HCT116 (cell line): ENCODE measurements at regions not wholly inside any gene's neighbourhood (a gene's known extent, or its start where the extent isn't known, plus 50 kb on each side); places are given as distances from the start of the nearest gene placed in this dataset.

Experiments used
- ATAC-seq: fragments of 200-7000 bp; cut with Tn5 transposase; 2 replicates; pipeline ENCODE4 v1.9.1; 2020; ENCODE audit warnings: mild to moderate bottlenecking, moderate library complexity
- BruUV-seq: library from RNA; stranded (reverse); fragments of 400-500 nt; replicated peaks from 2 replicates; lab custom pipeline; 2021; lab: Mats Ljungman, UMichigan
- CTCF ChIA-PET: fragments of 300-600 bp; sonication (Branson Sonifier 250); formaldehyde crosslinking; loops from one replicate; lab custom pipeline; 2021; ENCODE audit warnings: antibody characterized with exemption; lab: Charles Lee
- POLR2A ChIA-PET: fragments of 300-600, 350-600 bp; sonication (Branson Sonifier 250); formaldehyde crosslinking; loops from one replicate; lab custom pipeline; 2021; ENCODE audit warnings: antibody characterized with exemption; lab: Charles Lee
- RAD21 ChIA-PET, 2 experiments: fragments of 300-600 bp; sonication (Branson Sonifier 250); formaldehyde crosslinking; loops; one replicate each; lab custom pipeline; 2023; ENCODE audit warnings: low total read pairs in 2 of 2; ENCODE audit not compliant: uncharacterized antibody in 2 of 2, unreplicated experiment in 2 of 2, low non-redundant PET in 1 of 2; lab: Charles Lee
- DNase-seq: peaks from one replicate; pipeline ENCODE4 v3.0.0-alpha.2; 2010; ENCODE audit warnings: low read depth, low spot score
- H2AFZ ChIP-seq: fragments of 200-600 bp; shearing (Covaris generic), sonication (generic); 2 replicates; pipeline ENCODE4 v1.6.1; 2017; ENCODE audit warnings: low read depth, mixed run types, mixed read lengths, antibody characterized with exemption, low read length; ENCODE audit not compliant: poor library complexity, severe bottlenecking
- H3K27ac ChIP-seq: 2 replicates; pipeline ENCODE4 v1.5.1; 2012; ENCODE audit warnings: low read depth, low read length
- H3K27me3 ChIP-seq: fragments of 200-600 bp; sonication (generic); 2 replicates; pipeline ENCODE4 v1.6.1; 2016; ENCODE audit warnings: mixed run types, low read length, mixed read lengths; ENCODE audit not compliant: insufficient read depth
- H3K36me3 ChIP-seq, 2 experiments: fragments of 200-500 bp in 1 of 2; fragments of 200-600 bp in 1 of 2; sonication (Bioruptor generic) in 1 of 2; sonication (generic) in 1 of 2; 2 replicates each; pipeline versions ENCODE4 v1.5.1 to v1.6.1; 2014 to 2016; ENCODE audit warnings: low read length in 2 of 2, inconsistent platforms in 1 of 2, mixed read lengths in 1 of 2, mixed run types in 1 of 2; ENCODE audit not compliant: insufficient read depth in 2 of 2, control insufficient read depth in 1 of 2
- H3K4me1 ChIP-seq, 2 experiments: fragments of 200-600 bp in 1 of 2; sonication (generic) in 1 of 2; 2 replicates each; pipeline versions ENCODE4 v1.5.1 to v1.6.1; 2012 to 2017; ENCODE audit warnings: low read length in 2 of 2, inconsistent platforms in 1 of 2, mild to moderate bottlenecking in 1 of 2, mixed read lengths in 1 of 2, mixed run types in 1 of 2, moderate library complexity in 1 of 2; ENCODE audit not compliant: insufficient read depth in 2 of 2, control insufficient read depth in 1 of 2
- H3K4me2 ChIP-seq: fragments of 200-600 bp; sonication (generic); 2 replicates; pipeline ENCODE4 v1.6.1; 2017; ENCODE audit warnings: mixed run types, low read length, mixed read lengths
- H3K4me3 ChIP-seq, 2 experiments: fragments of 200-600 bp in 1 of 2; sonication (generic) in 1 of 2; replicated peaks in 1 of 2; 2 replicates each; pipeline ENCODE4 v1.5.1; 2011 to 2016; ENCODE audit warnings: low read length in 2 of 2, control low read depth in 1 of 2, low read depth in 1 of 2, mild to moderate bottlenecking in 1 of 2, mixed read lengths in 1 of 2, mixed run types in 1 of 2
- H3K79me2 ChIP-seq: fragments of 200-600 bp; sonication (generic); 2 replicates; pipeline ENCODE4 v1.6.1; 2017; ENCODE audit warnings: mild to moderate bottlenecking, mixed run types, low read length, moderate library complexity, mixed read lengths; ENCODE audit not compliant: insufficient read depth
- H3K9ac ChIP-seq: fragments of 200-600 bp; sonication (generic); 2 replicates; pipeline ENCODE4 v1.6.1; 2016; ENCODE audit warnings: low read length, mixed read lengths
- H3K9me2 ChIP-seq: fragments of 200-600 bp; sonication (generic), shearing (Covaris generic); 2 replicates; pipeline ENCODE4 v1.6.1; 2017; ENCODE audit warnings: mixed run types, mild to moderate bottlenecking, moderate library complexity; ENCODE audit not compliant: insufficient read depth
- H3K9me3 ChIP-seq, 2 experiments: fragments of 200-500 bp in 1 of 2; fragments of 200-600 bp in 1 of 2; sonication (Bioruptor generic) in 1 of 2; sonication (generic) in 1 of 2; 2 replicates each; pipeline ENCODE4 v1.6.1; 2014 to 2017; ENCODE audit warnings: low read length in 2 of 2, mixed read lengths in 2 of 2, inconsistent platforms in 1 of 2, low read depth in 1 of 2, mild to moderate bottlenecking in 1 of 2, mixed run types in 1 of 2, moderate library complexity in 1 of 2; ENCODE audit not compliant: control insufficient read depth in 1 of 2, insufficient read depth in 1 of 2
- H4K20me1 ChIP-seq: fragments of 200-600 bp; sonication (generic), shearing (Covaris generic); 2 replicates; pipeline ENCODE4 v1.6.1; 2017; ENCODE audit warnings: mixed run types, mild to moderate bottlenecking, moderate library complexity; ENCODE audit not compliant: insufficient read depth
- CEBPB ChIP-seq: IDR thresholded peaks from 2 replicates; pipeline ENCODE4 v1.6.1; 2012; ENCODE audit warnings: low read depth
- EGR1 ChIP-seq: IDR thresholded peaks from 2 replicates; pipeline ENCODE4 v1.6.1; 2012; ENCODE audit warnings: low read depth
- ELF1 ChIP-seq: IDR thresholded peaks from 2 replicates; pipeline ENCODE4 v1.6.1; 2012; ENCODE audit warnings: low read depth, borderline replicate concordance
- EZH2phosphoT487 ChIP-seq: fragments of 200-600 bp; IDR thresholded peaks from 2 replicates; pipeline ENCODE4 v1.6.1; 2018; ENCODE audit warnings: antibody characterized with exemption, borderline replicate concordance
- JUND ChIP-seq: IDR thresholded peaks from 2 replicates; pipeline ENCODE4 v1.6.1; 2012
- POLR2A ChIP-seq: IDR thresholded peaks from 2 replicates; pipeline ENCODE4 v1.7.0; 2011; ENCODE audit warnings: borderline replicate concordance; ENCODE audit not compliant: insufficient read depth, insufficient read length; ENCODE audit errors: extremely low read depth
- POLR2AphosphoS5 ChIP-seq: IDR thresholded peaks from 2 replicates; pipeline ENCODE4 v1.6.1; 2011; ENCODE audit warnings: mild to moderate bottlenecking, low read depth, low read length, moderate library complexity
- RAD21 ChIP-seq: IDR thresholded peaks from 2 replicates; pipeline ENCODE4 v1.6.1; 2012; ENCODE audit warnings: low read depth, mild to moderate bottlenecking
- TCF7L2 ChIP-seq: IDR thresholded peaks from 2 replicates; pipeline ENCODE4 v1.7.0; 2011; ENCODE audit warnings: borderline replicate concordance, inconsistent platforms; ENCODE audit not compliant: insufficient read depth, insufficient read length; ENCODE audit errors: extremely low read depth
- YY1 ChIP-seq: IDR thresholded peaks from 2 replicates; pipeline ENCODE4 v1.6.1; 2011; ENCODE audit warnings: low read length, low read depth, moderate library complexity, mild to moderate bottlenecking; ENCODE audit not compliant: insufficient replicate concordance; ENCODE audit errors: extremely low read depth
- ZNF274 ChIP-seq: fragments of 200-500 bp; sonication (Bioruptor generic); IDR thresholded peaks from 2 replicates; pipeline ENCODE4 v1.6.1; 2014; ENCODE audit warnings: mild to moderate bottlenecking, low read depth, low read length, inconsistent platforms
- intact Hi-C: fragments of 100-400 bp; cut with micrococcal nuclease; formaldehyde crosslinking; loops from 2 replicates; pipeline ENCODE4 v1.10.0; 2022
- TF ChIP-seq, protein P1 (sequence below): IDR thresholded peaks from 2 replicates; pipeline ENCODE4 v1.6.1; 2012
- TF ChIP-seq, protein P2 (sequence below), 3 experiments: fragments of 200-600 bp in 1 of 3; sonication (generic) in 1 of 3; IDR thresholded peaks in 2 of 3; conservative IDR thresholded peaks in 1 of 3; 2 replicates each; pipeline ENCODE4 v1.5.1; 2012 to 2017; ENCODE audit warnings: low read depth in 2 of 3, low read length in 2 of 3, antibody characterized with exemption in 1 of 3, borderline replicate concordance in 1 of 3, control low read depth in 1 of 3, mild to moderate bottlenecking in 1 of 3, mixed read lengths in 1 of 3, mixed run types in 1 of 3, moderate library complexity in 1 of 3; ENCODE audit not compliant: insufficient read depth in 1 of 3

GRCh38 chr1:66478116-66478515 lies 55.8 kb upstream of the SGIP1 start:
- intact Hi-C loops = no loop called here
- ATAC-seq (no peak), DNase-seq (no peak)
- Histone ChIP-seq H3K27ac (no peak overlapping the region), H3K9me3 (no peaks in the 10 kb centered on the region), H3K36me3 (no peaks in the 10 kb centered on the region), H2AFZ (no peak overlapping the region), H3K9me2 (no peaks in the 10 kb centered on the region; the same call in 1 of the 2 replicates), H3K27me3 (no peaks in the 10 kb centered on the region), H4K20me1 (no peaks in the 10 kb centered on the region), H3K9ac (no peak overlapping the region), H3K79me2 (no peaks in the 10 kb centered on the region), H3K4me3 (no peak overlapping the region), H3K4me2 (no peak overlapping the region), H3K4me1 (peaks cover 0 to 5% of the 10 kb centered on the region in 2 experiments; a peak in 1 of 4 replicates)
- ChIA-PET POLR2A (no interaction called here), RAD21 (no interaction called here), CTCF (no interaction called here)
- TF ChIP-seq EZH2phosphoT487 (no peak), POLR2AphosphoS5 (no peak), RAD21 (no peak), YY1 (no peak), EGR1 (no peak), ELF1 (no peak), JUND (no peak), TCF7L2 (no peak), POLR2A (no peak), ZNF274 (no peak), CEBPB (no peak)
- TF ChIP-seq, protein P1, sequence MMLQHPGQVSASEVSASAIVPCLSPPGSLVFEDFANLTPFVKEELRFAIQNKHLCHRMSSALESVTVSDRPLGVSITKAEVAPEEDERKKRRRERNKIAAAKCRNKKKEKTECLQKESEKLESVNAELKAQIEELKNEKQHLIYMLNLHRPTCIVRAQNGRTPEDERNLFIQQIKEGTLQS = no peak
- TF ChIP-seq, protein P2, sequence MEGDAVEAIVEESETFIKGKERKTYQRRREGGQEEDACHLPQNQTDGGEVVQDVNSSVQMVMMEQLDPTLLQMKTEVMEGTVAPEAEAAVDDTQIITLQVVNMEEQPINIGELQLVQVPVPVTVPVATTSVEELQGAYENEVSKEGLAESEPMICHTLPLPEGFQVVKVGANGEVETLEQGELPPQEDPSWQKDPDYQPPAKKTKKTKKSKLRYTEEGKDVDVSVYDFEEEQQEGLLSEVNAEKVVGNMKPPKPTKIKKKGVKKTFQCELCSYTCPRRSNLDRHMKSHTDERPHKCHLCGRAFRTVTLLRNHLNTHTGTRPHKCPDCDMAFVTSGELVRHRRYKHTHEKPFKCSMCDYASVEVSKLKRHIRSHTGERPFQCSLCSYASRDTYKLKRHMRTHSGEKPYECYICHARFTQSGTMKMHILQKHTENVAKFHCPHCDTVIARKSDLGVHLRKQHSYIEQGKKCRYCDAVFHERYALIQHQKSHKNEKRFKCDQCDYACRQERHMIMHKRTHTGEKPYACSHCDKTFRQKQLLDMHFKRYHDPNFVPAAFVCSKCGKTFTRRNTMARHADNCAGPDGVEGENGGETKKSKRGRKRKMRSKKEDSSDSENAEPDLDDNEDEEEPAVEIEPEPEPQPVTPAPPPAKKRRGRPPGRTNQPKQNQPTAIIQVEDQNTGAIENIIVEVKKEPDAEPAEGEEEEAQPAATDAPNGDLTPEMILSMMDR (IDR thresholded peaks at IDR 0.05 in 2 of 3, conservative IDR thresholded peaks at IDR 0.05 in 1 of 3; ENCODE audit: borderline replicate concordance in 1 of 3, insufficient read depth in 1 of 3, low read depth in 2 of 3, low read length in 2 of 3) = no peak
- no TSS peak for BruUV-seq
